ENCODE measurements at regions not wholly inside any gene's neighbourhood (a gene's known extent, or its start where the extent isn't known, plus 50 kb on each side); places are given as distances from the start of the nearest gene placed in this dataset.

DNA sequence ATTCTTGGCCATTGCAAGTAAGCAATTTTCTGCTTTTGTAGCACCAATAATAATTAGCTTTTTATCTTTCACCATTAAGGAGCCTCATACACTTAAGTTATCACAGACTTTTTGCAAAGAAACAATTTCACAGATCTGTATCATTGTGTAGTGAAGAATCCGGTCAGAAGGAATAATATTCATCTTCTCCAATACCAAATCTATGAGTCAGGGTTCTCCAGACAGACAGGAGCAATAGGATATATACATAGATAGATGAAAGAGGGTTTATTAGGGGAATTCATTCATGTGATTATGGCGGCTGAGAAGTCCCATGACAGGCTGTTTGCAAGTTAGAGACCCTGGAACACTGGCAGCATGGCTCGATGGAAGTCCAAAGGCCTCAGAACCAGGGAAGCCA lies 82.9 kb upstream of the UBASH3B start:
- TF ChIP-seq, protein P1, sequence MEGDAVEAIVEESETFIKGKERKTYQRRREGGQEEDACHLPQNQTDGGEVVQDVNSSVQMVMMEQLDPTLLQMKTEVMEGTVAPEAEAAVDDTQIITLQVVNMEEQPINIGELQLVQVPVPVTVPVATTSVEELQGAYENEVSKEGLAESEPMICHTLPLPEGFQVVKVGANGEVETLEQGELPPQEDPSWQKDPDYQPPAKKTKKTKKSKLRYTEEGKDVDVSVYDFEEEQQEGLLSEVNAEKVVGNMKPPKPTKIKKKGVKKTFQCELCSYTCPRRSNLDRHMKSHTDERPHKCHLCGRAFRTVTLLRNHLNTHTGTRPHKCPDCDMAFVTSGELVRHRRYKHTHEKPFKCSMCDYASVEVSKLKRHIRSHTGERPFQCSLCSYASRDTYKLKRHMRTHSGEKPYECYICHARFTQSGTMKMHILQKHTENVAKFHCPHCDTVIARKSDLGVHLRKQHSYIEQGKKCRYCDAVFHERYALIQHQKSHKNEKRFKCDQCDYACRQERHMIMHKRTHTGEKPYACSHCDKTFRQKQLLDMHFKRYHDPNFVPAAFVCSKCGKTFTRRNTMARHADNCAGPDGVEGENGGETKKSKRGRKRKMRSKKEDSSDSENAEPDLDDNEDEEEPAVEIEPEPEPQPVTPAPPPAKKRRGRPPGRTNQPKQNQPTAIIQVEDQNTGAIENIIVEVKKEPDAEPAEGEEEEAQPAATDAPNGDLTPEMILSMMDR (optimal IDR thresholded peaks at IDR 0.05 in 1 of 3, IDR thresholded peaks at IDR 0.05 in 1 of 3, conservative IDR thresholded peaks at IDR 0.05 in 1 of 3; ENCODE audit: extremely low read depth in 1 of 3, insufficient read depth in 2 of 3, low read length in 3 of 3), result no peak
- TF ChIP-seq EZH2 (IDR thresholded peaks at IDR 0.05; ENCODE audit: low read length), result no peak
